ENCODE measurements at regions not wholly inside any gene's neighbourhood (a gene's known extent, or its start where the extent isn't known, plus 50 kb on each side); places are given as distances from the start of the nearest gene placed in this dataset.
"Not testable (repeated sequence)": the region's sequence is repeated elsewhere in the genome, so short reads cannot be mapped to it uniquely, and the experiment has no call there.

GRCh38 chr3:177362626-177363025 is 165.3 kb upstream of the TBL1XR1 start:
- 89 to 90% methylated on average over 2 of the region's 2 CpGs for WGBS, 2 donors
- no peak for ATAC-seq
- intact Hi-C loops (cut with DNase I): no loop called here
- Histone ChIP-seq H3K4me1 (peaks cover 8 to 24% (median 19%) of the 10 kb centered on the region in 3 donors), H3K4me3 (no peak overlapping the region), H3K27ac (no peak overlapping the region), H3K9me3 (no peaks in the 10 kb centered on the region), H3K36me3 (no peaks in the 10 kb centered on the region), H3K27me3 (no peaks in the 10 kb centered on the region)
- no peak for TF ChIP-seq CTCF (IDR thresholded peaks at IDR 0.05)
- no peak for DNase-seq
- no peak for FAIRE-seq

- Histone ChIP-seq H3K4me1 (peaks cover 4 to 8% (median 8%) of the 10 kb centered on the region in 3 donors), H3K27me3 (no peaks in the 10 kb centered on the region), H3K4me3 (no peak overlapping the region), H3K9me3 (no peaks in the 10 kb centered on the region), H3K36me3 (no peaks in the 10 kb centered on the region), H3K27ac (no peak overlapping the region)
- 93 to 95% methylated on average over 4 of the region's 4 CpGs for WGBS, 2 donors
- intact Hi-C loops (cut with DNase I): no loop called here
- FAIRE-seq: no peak
- DNase-seq: no peak
- no peak for TF ChIP-seq CTCF (IDR thresholded peaks at IDR 0.05)
- ATAC-seq: no peak
These were observed 167.0 kb upstream of the TBL1XR1 start for GRCh38 chr3:177364236-177364635.

GRCh38 chr3:177365294-177365693 is 168.0 kb upstream of the TBL1XR1 start:
- H3K27ac ChIP-seq; DNase-seq; H3K36me3 ChIP-seq; FAIRE-seq; H3K9me3 ChIP-seq; intact Hi-C loops (cut with DNase I); H3K27me3 ChIP-seq; H3K4me1 ChIP-seq; ATAC-seq; H3K4me3 ChIP-seq: not testable (repeated sequence)
- WGBS, 2 donors: 94 to 95% methylated on average over 3 of the region's 3 CpGs

GRCh38 chr3:177367788-177368187 is 170.5 kb upstream of the TBL1XR1 start:
- FAIRE-seq (no peak), ATAC-seq (no peak), DNase-seq (no peak)
- no peaks in the 10 kb centered on the region for H3K36me3 ChIP-seq
- no peak for TF ChIP-seq CTCF (IDR thresholded peaks at IDR 0.05)
- no peak overlapping the region for H3K4me3 ChIP-seq
- no peaks in the 10 kb centered on the region for H3K9me3 ChIP-seq
- H3K27ac ChIP-seq: no peak overlapping the region
- intact Hi-C loops (cut with DNase I): no loop called here
- H3K27me3 ChIP-seq: no peaks in the 10 kb centered on the region
- 79 to 87% methylated on average over 8 of the region's 8 CpGs for WGBS, 2 donors
- H3K4me1 ChIP-seq: no peaks in the 10 kb centered on the region

- no peaks in the 10 kb centered on the region for H3K4me1 ChIP-seq
- H3K27me3 ChIP-seq: no peaks in the 10 kb centered on the region
- H3K36me3 ChIP-seq: no peaks in the 10 kb centered on the region
- FAIRE-seq (no peak), DNase-seq (no peak), ATAC-seq (no peak)
- no peaks in the 10 kb centered on the region for H3K9me3 ChIP-seq
- no peak overlapping the region for H3K27ac ChIP-seq
- no peak overlapping the region for H3K4me3 ChIP-seq
- whole genome bisulfite sequencing, 2 donors: 51 to 55% methylated on average over 3 of the region's 3 CpGs
- no peak for TF ChIP-seq CTCF (IDR thresholded peaks at IDR 0.05)
- intact Hi-C loops (cut with DNase I): no loop called here
These were observed 173.1 kb upstream of the TBL1XR1 start for GRCh38 chr3:177370246-177370822.

Measured in pancreas (tissue), 10 donors.